SK-N-SH treated with all-trans-retinoic acid at 6 μM for 48 hours (cell line): ENCODE measurements at regions not wholly inside any gene's neighbourhood (a gene's known extent, or its start where the extent isn't known, plus 50 kb on each side); places are given as distances from the start of the nearest gene placed in this dataset.

Experiments used
- ATAC-seq: fragments of 200-7000 bp; cut with Tn5 transposase; 3 replicates; pipeline ENCODE4 v1.9.1; 2020; ENCODE audit warnings: mild to moderate bottlenecking, moderate library complexity
- ARNTL ChIP-seq: fragments of 450-650 bp; formaldehyde crosslinking; IDR thresholded peaks from 2 replicates; pipeline ENCODE4 v1.5.0; 2020; ENCODE audit warnings: low read depth, mild to moderate bottlenecking, moderate library complexity, borderline replicate concordance
- BACH2 ChIP-seq: fragments of 250-450 bp; sonication (Bioruptor Pico); IDR thresholded peaks from 2 replicates; pipeline ENCODE4 v1.9.0; 2021; ENCODE audit warnings: mild to moderate bottlenecking, borderline replicate concordance
- CREB5 ChIP-seq: fragments of 250-450 bp; sonication (Bioruptor Pico); IDR thresholded peaks from 2 replicates; pipeline ENCODE4 v1.5.1; 2020; ENCODE audit warnings: low read depth, mild to moderate bottlenecking, moderate library complexity
- CSDC2 ChIP-seq: fragments of 250-450 bp; sonication (Bioruptor Pico); IDR thresholded peaks from 2 replicates; pipeline ENCODE4 v1.5.0; 2020; ENCODE audit warnings: mild to moderate bottlenecking, moderate library complexity
- ESRRG ChIP-seq: fragments of 250-450 bp; sonication (Bioruptor Pico); IDR thresholded peaks from 2 replicates; pipeline ENCODE4 v1.6.1; 2021; ENCODE audit warnings: mild to moderate bottlenecking
- GLIS3 ChIP-seq: fragments of 250-450 bp; sonication (Bioruptor Pico); IDR thresholded peaks from 2 replicates; pipeline ENCODE4 v1.5.0; 2020; ENCODE audit warnings: mild to moderate bottlenecking, moderate library complexity
- ISL1 ChIP-seq: fragments of 250-450 bp; sonication (Bioruptor Pico); IDR thresholded peaks from 2 replicates; pipeline ENCODE4 v2.1.2; 2022; ENCODE audit warnings: mild to moderate bottlenecking, moderate library complexity
- OSR1 ChIP-seq: fragments of 250-450 bp; sonication (Bioruptor Pico); IDR thresholded peaks from 2 replicates; pipeline ENCODE4 v1.8.0; 2022; ENCODE audit warnings: moderate library complexity, mild to moderate bottlenecking, inconsistent platforms
- POU6F1 ChIP-seq: fragments of 250-450 bp; sonication (Bioruptor Pico); IDR thresholded peaks from 2 replicates; pipeline ENCODE4 v1.8.0; 2021; ENCODE audit warnings: low read depth, mild to moderate bottlenecking, moderate library complexity, borderline replicate concordance
- PPARA ChIP-seq: fragments of 250-450 bp; sonication (Bioruptor Pico); IDR thresholded peaks from 2 replicates; pipeline ENCODE4 v1.5.0; 2020; ENCODE audit warnings: mild to moderate bottlenecking, borderline replicate concordance
- TCF4 ChIP-seq: fragments of 250-450 bp; sonication (Bioruptor Pico); IDR thresholded peaks from 2 replicates; pipeline ENCODE4 v1.8.0; 2021; ENCODE audit warnings: mild to moderate bottlenecking, moderate library complexity, borderline replicate concordance
- TOX ChIP-seq: fragments of 250-450 bp; sonication (Bioruptor Pico); IDR thresholded peaks from 2 replicates; pipeline ENCODE4 v1.8.0; 2021; ENCODE audit warnings: mild to moderate bottlenecking, moderate library complexity, borderline replicate concordance
- ZC3H10 ChIP-seq: fragments of 250-450 bp; sonication (Bioruptor Pico); IDR thresholded peaks from 2 replicates; pipeline ENCODE4 v1.5.1; 2021; ENCODE audit warnings: mild to moderate bottlenecking, moderate library complexity
- ZFP3 ChIP-seq: fragments of 250-450 bp; sonication (Bioruptor Pico); IDR thresholded peaks from 2 replicates; pipeline ENCODE4 v1.5.0; 2020; ENCODE audit warnings: mild to moderate bottlenecking, moderate library complexity
- ZFP30 ChIP-seq: fragments of 450-650 bp; formaldehyde crosslinking; IDR thresholded peaks from 2 replicates; pipeline ENCODE4 v1.5.0; 2022; ENCODE audit warnings: mild to moderate bottlenecking, moderate library complexity
- ZNF565 ChIP-seq: fragments of 450-650 bp; formaldehyde crosslinking; conservative IDR thresholded peaks from 2 replicates; pipeline ENCODE4 v1.5.0; 2020; ENCODE audit warnings: low read depth, mild to moderate bottlenecking, moderate library complexity
- ZNF70 ChIP-seq: fragments of 450-650 bp; formaldehyde crosslinking; IDR thresholded peaks from 2 replicates; pipeline ENCODE4 v1.5.0; 2020; ENCODE audit warnings: mild to moderate bottlenecking, moderate library complexity
- TF ChIP-seq, protein P1 (sequence below): fragments of 250-450 bp; sonication (Bioruptor Pico); IDR thresholded peaks from 2 replicates; pipeline ENCODE4 v1.5.1; 2021; ENCODE audit warnings: mild to moderate bottlenecking, moderate library complexity
- TF ChIP-seq, protein P2 (sequence below): fragments of 250-450 bp; sonication (Bioruptor Pico); IDR thresholded peaks from 2 replicates; pipeline ENCODE4 v1.5.0; 2020; ENCODE audit warnings: mild to moderate bottlenecking, moderate library complexity

DNA sequence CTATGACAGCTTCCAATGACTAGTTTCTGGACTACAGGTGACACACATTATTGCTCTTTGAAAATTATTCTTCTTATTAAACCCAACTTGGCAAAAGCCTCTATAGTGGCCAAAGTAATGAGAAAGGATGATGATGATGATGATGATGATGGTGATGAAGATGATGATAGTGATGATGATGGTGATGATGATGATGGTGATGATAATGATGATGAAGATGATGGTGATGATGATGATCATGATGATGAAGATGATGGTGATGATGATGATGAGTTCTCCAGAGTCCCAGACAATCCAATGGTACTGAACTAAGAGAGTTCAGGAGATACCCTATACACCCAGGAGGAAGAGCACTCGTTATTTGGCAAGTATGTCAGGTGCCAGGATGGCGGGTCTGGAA, 739.4 kb downstream of the IRX1 start:
- ATAC-seq, result no peak
- TF ChIP-seq OSR1 (no peak), ZFP3 (no peak), ZFP30 (CRISPR knock-in tag) (no peak), ARNTL (CRISPR knock-in tag) (no peak), BACH2 (CRISPR knock-in tag) (no peak), TCF4 (CRISPR knock-in tag) (no peak), CSDC2 (CRISPR knock-in tag) (no peak), ESRRG (CRISPR knock-in tag) (no peak), ZNF565 (CRISPR knock-in tag) (no peak), ISL1 (CRISPR knock-in tag) (no peak), ZNF70 (CRISPR knock-in tag) (no peak)
- TF ChIP-seq, protein P1, sequence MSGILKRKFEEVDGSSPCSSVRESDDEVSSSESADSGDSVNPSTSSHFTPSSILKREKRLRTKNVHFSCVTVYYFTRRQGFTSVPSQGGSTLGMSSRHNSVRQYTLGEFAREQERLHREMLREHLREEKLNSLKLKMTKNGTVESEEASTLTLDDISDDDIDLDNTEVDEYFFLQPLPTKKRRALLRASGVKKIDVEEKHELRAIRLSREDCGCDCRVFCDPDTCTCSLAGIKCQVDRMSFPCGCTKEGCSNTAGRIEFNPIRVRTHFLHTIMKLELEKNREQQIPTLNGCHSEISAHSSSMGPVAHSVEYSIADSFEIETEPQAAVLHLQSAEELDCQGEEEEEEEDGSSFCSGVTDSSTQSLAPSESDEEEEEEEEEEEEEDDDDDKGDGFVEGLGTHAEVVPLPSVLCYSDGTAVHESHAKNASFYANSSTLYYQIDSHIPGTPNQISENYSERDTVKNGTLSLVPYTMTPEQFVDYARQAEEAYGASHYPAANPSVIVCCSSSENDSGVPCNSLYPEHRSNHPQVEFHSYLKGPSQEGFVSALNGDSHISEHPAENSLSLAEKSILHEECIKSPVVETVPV (CRISPR knock-in tag), result no peak
- TF ChIP-seq, protein P2, sequence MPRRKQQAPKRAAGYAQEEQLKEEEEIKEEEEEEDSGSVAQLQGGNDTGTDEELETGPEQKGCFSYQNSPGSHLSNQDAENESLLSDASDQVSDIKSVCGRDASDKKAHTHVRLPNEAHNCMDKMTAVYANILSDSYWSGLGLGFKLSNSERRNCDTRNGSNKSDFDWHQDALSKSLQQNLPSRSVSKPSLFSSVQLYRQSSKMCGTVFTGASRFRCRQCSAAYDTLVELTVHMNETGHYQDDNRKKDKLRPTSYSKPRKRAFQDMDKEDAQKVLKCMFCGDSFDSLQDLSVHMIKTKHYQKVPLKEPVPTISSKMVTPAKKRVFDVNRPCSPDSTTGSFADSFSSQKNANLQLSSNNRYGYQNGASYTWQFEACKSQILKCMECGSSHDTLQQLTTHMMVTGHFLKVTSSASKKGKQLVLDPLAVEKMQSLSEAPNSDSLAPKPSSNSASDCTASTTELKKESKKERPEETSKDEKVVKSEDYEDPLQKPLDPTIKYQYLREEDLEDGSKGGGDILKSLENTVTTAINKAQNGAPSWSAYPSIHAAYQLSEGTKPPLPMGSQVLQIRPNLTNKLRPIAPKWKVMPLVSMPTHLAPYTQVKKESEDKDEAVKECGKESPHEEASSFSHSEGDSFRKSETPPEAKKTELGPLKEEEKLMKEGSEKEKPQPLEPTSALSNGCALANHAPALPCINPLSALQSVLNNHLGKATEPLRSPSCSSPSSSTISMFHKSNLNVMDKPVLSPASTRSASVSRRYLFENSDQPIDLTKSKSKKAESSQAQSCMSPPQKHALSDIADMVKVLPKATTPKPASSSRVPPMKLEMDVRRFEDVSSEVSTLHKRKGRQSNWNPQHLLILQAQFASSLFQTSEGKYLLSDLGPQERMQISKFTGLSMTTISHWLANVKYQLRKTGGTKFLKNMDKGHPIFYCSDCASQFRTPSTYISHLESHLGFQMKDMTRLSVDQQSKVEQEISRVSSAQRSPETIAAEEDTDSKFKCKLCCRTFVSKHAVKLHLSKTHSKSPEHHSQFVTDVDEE (CRISPR knock-in tag), result no peak

DNA sequence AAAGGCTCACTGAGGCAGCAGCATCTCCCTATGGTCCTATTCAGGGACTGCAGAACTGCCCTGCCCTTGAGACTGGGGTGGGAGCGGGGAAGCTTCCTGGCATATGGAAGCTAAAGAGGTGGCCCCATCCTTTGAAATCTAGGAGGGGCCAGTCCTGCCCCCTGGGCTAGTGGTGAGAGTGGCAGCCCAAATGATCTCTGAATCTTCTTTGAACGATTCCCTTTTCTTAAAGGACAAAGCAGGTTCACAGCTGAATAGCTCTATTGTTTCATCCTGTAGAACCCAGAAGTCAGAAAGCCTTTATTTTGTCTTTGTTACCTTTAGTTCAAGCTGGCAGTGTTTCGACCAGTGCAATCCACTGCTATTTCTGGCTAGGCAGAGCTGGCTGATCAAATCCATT, 741.9 kb downstream of the IRX1 start:
- TF ChIP-seq TCF4 (CRISPR knock-in tag) (no peak), ZFP3 (no peak), POU6F1 (CRISPR knock-in tag) (no peak), OSR1 (no peak), ISL1 (CRISPR knock-in tag) (no peak), ESRRG (CRISPR knock-in tag) (no peak), ARNTL (CRISPR knock-in tag) (no peak), CSDC2 (CRISPR knock-in tag) (no peak), GLIS3 (CRISPR knock-in tag) (no peak), TOX (CRISPR knock-in tag) (no peak), CREB5 (CRISPR knock-in tag) (no peak), ZNF70 (CRISPR knock-in tag) (no peak), ZC3H10 (CRISPR knock-in tag) (no peak), BACH2 (CRISPR knock-in tag) (no peak), PPARA (CRISPR knock-in tag) (no peak)
- TF ChIP-seq, protein P2 (CRISPR knock-in tag), result no peak
- TF ChIP-seq, protein P1 (CRISPR knock-in tag), result no peak
- TF ChIP-seq, all 23 proteins: peak for 0
- ATAC-seq, result no peak
